Central memory CD4-positive, alpha-beta T cell (primary cell): ENCODE measurements at regions not wholly inside any gene's neighbourhood (a gene's known extent, or its start where the extent isn't known, plus 50 kb on each side); places are given as distances from the start of the nearest gene placed in this dataset.
"Not testable (repeated sequence)": the region's sequence is repeated elsewhere in the genome, so short reads cannot be mapped to it uniquely, and the experiment has no call there.

Experiments
- DNase-seq: peaks from one replicate; pipeline ENCODE4 v3.0.0; 2022

- DNase-seq = no peak
Measured at GRCh38 chr20:48400009-48400408, 427.8 kb downstream of the PREX1 start.

- DNase-seq = no peak
Measured at GRCh38 chr20:48398506-48399449, 429.0 kb downstream of the PREX1 start.

GRCh38 chr20:48396981-48397861 is 430.6 kb downstream of the PREX1 start:
- not testable (repeated sequence) for DNase-seq

GRCh38 chr20:48395816-48396546 is 431.8 kb downstream of the PREX1 start:
- DNase-seq = no peak

- DNase-seq = no peak
Measured at GRCh38 chr20:48394415-48395081, 433.3 kb downstream of the PREX1 start.

GRCh38 chr20:48393737-48394314 is 434.0 kb downstream of the PREX1 start:
- no peak for DNase-seq

- no peak for DNase-seq
Measured at GRCh38 chr20:48393311-48393685, 434.5 kb downstream of the PREX1 start.

GRCh38 chr20:48392407-48393310 is 435.1 kb downstream of the PREX1 start:
- no peak for DNase-seq

GRCh38 chr20:48390981-48391380 is 436.8 kb downstream of the PREX1 start:
- no peak for DNase-seq

- no peak for DNase-seq
Measured at GRCh38 chr20:48387675-48388074, 440.1 kb downstream of the PREX1 start.

- no peak for DNase-seq
Measured at GRCh38 chr20:48385527-48385926, 442.3 kb downstream of the PREX1 start.

- DNase-seq = no peak
Measured at GRCh38 chr20:48385114-48385513, 442.7 kb downstream of the PREX1 start.

- no peak for DNase-seq
Measured at GRCh38 chr20:48384147-48384818, 443.5 kb downstream of the PREX1 start.

- no peak for DNase-seq
Measured at GRCh38 chr20:48383252-48383651, 444.5 kb downstream of the PREX1 start.

- no peak for DNase-seq
Measured at GRCh38 chr20:48382304-48382703, 445.5 kb downstream of the PREX1 start.

GRCh38 chr20:48381353-48382120 is 446.3 kb downstream of the PREX1 start:
- no peak for DNase-seq

- DNase-seq = no peak
Measured at GRCh38 chr20:48380661-48381060, 447.1 kb downstream of the PREX1 start.

- no peak for DNase-seq
Measured at GRCh38 chr20:48378976-48379675, 448.7 kb downstream of the PREX1 start.

GRCh38 chr20:48377940-48378339 is 449.9 kb downstream of the PREX1 start:
- DNase-seq = no peak
